Retinal pigment epithelial cell (primary cell): ENCODE measurements at regions not wholly inside any gene's neighbourhood (a gene's known extent, or its start where the extent isn't known, plus 50 kb on each side); places are given as distances from the start of the nearest gene placed in this dataset.

Experiments used
- DNase-seq: peaks from one replicate; pipeline ENCODE4 v3.0.0-alpha.2; 2010; ENCODE audit warnings: low read depth
- H3K4me3 ChIP-seq: 2 replicates; pipeline ENCODE4 v1.5.1; 2011; ENCODE audit warnings: mild to moderate bottlenecking, low read length, control low read depth, moderate library complexity
- TF ChIP-seq, protein P1 (sequence below): conservative IDR thresholded peaks from 2 replicates; pipeline ENCODE4 v1.5.1; 2011; ENCODE audit warnings: low read depth, low read length, control low read depth, inconsistent platforms

- H3K4me3 ChIP-seq = no peak overlapping the region
- no peak for DNase-seq
Measured at GRCh38 chr19:28419312-28419711, 793.6 kb downstream of the UQCRFS1 start.

GRCh38 chr19:28417361-28417760 lies 795.6 kb downstream of the UQCRFS1 start:
- no peak for DNase-seq
- no peak overlapping the region for H3K4me3 ChIP-seq
- TF ChIP-seq, protein P1, sequence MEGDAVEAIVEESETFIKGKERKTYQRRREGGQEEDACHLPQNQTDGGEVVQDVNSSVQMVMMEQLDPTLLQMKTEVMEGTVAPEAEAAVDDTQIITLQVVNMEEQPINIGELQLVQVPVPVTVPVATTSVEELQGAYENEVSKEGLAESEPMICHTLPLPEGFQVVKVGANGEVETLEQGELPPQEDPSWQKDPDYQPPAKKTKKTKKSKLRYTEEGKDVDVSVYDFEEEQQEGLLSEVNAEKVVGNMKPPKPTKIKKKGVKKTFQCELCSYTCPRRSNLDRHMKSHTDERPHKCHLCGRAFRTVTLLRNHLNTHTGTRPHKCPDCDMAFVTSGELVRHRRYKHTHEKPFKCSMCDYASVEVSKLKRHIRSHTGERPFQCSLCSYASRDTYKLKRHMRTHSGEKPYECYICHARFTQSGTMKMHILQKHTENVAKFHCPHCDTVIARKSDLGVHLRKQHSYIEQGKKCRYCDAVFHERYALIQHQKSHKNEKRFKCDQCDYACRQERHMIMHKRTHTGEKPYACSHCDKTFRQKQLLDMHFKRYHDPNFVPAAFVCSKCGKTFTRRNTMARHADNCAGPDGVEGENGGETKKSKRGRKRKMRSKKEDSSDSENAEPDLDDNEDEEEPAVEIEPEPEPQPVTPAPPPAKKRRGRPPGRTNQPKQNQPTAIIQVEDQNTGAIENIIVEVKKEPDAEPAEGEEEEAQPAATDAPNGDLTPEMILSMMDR = no peak

More at GRCh38 chr19:28419312-28419711, 793.6 kb downstream of the UQCRFS1 start:
- TF ChIP-seq, protein P1 = no peak

DNA sequence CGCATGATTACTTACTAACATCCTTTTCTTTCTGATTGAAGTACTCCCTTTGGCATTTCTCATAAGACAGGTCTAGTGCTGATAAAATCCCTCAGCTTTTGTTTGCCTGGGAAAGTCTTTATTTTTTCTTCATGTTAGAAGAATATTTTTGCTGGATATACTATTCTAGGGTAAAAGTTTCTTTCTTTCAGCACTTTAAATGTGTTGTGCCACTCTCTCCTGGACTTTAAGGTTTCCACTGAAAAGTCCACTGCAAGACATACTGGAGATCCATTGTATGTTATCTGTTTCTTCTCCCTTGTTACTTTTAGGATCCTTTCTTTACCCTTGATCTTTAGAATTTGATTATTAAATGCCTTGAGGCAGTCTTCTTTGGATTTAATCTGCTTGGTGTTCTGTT lies 796.7 kb downstream of the UQCRFS1 start:
- TF ChIP-seq, protein P1 = no peak
- no peak for DNase-seq
- H3K4me3 ChIP-seq = no peak overlapping the region

- DNase-seq = no peak
- no peak overlapping the region for H3K4me3 ChIP-seq
- TF ChIP-seq, protein P1 = no peak
Measured at GRCh38 chr19:28414748-28415147, 798.2 kb downstream of the UQCRFS1 start.

GRCh38 chr19:28409859-28410258 lies 803.1 kb downstream of the UQCRFS1 start:
- TF ChIP-seq, protein P1 = no peak
- no peak for DNase-seq

GRCh38 chr19:28406966-28407365 lies 806.0 kb downstream of the UQCRFS1 start:
- TF ChIP-seq, protein P1 = no peak
- no peak for DNase-seq
- H3K4me3 ChIP-seq = no peak overlapping the region

More at GRCh38 chr19:28409859-28410258, 803.1 kb downstream of the UQCRFS1 start:
- H3K4me3 ChIP-seq = no peak overlapping the region

DNA sequence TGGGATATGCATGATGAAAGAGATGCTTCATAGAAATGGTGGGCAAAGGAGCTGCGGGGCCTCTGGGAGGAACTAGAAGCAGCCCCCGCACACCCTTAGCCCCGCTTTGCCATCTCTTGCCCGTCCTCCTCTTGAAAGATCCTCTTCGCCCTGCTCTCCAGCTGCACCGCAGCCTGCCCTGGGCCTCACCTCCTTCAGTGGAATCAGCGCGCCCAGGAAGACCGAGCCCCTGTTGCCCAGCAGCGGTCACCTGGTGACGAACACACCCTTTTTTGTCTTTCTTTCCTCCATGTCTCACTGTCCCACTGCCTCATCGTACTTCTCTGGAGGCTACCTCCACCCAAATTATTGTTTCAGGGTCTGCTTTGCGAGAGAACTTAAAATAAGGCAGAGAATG lies 807.6 kb downstream of the UQCRFS1 start:
- no peak overlapping the region for H3K4me3 ChIP-seq
- TF ChIP-seq, protein P1 = no peak

More for the DNA sequence above, 807.6 kb downstream of the UQCRFS1 start:
- no peak for DNase-seq
